ENCODE measurements at regions not wholly inside any gene's neighbourhood (a gene's known extent, or its start where the extent isn't known, plus 50 kb on each side); places are given as distances from the start of the nearest gene placed in this dataset.
"Not testable (repeated sequence)": the region's sequence is repeated elsewhere in the genome, so short reads cannot be mapped to it uniquely, and the experiment has no call there.

DNA sequence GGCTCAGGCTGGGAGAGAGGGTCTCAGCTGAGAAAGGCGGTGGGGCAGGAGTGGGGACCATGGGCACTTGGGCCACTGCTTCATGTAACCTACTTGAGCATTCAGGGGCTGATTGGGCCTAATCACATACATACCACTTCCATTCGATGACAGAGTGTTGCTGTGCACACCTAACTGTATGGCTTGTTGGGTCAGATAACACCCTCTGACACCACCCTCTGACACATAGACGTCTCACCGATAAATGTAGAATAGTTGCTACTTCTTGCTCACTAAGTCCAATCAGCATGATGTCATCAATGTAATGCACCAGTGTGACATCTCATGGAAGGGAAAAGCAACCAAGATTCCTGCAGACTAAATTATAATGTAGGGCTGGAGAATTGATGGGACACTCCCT is 252.9 kb upstream of the SGCG start:
- not testable (repeated sequence) for DNase-seq

DNA sequence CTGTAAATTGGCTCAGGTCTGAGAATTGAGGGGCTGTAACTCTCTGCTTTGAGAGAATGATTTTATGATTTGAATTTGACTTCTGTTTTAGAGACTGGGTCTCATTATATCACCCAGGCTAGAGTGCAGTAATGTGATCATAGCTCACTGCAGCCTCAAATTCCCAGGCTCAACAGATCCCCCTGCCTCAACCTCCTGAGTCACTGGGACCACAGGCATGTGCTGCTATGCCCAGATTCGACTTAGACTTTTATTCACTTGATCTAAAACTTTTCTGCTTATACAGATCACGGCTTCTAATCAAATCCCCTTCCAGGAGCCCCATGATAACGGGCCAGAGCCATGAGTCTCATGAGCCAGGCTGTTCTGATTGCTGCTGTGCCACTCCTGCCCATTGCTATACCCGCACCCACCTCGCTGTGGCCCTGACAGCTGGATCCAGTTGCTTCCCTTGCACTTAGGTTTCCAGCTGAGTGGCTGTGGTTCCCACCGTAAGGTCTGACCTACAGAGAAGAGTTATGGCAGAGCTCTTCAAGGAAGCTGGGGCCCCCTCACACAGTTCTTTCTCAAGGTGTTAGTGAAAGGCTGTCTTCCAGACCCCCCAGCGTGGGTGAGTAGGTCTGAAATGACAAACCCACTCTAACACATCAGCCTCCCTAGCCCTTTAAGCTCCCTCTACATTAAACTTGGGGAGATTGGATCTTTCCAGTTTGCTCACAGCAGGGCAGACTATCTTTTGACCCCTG is 251.2 kb upstream of the SGCG start:
- DNase-seq, result no peak

DNA sequence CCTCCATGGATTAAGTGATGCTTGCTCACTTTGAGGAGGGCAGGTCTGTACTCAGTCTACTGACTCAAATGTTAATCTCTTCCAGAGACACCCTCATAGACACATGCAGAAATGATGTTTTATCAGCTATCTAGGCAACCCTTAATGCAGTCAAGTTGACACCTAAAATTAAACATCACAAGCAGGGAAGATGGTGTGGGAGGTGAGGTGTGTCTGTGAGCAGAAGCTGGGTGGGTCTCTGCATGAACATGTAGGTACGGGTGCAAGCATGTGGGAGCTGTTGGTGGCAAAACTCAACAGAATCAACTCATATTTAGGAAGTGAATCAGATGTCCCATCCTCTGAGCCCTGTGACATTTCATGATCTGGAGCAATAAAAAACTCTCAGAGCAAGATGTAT is 249.2 kb upstream of the SGCG start:
- no peak for DNase-seq

DNA sequence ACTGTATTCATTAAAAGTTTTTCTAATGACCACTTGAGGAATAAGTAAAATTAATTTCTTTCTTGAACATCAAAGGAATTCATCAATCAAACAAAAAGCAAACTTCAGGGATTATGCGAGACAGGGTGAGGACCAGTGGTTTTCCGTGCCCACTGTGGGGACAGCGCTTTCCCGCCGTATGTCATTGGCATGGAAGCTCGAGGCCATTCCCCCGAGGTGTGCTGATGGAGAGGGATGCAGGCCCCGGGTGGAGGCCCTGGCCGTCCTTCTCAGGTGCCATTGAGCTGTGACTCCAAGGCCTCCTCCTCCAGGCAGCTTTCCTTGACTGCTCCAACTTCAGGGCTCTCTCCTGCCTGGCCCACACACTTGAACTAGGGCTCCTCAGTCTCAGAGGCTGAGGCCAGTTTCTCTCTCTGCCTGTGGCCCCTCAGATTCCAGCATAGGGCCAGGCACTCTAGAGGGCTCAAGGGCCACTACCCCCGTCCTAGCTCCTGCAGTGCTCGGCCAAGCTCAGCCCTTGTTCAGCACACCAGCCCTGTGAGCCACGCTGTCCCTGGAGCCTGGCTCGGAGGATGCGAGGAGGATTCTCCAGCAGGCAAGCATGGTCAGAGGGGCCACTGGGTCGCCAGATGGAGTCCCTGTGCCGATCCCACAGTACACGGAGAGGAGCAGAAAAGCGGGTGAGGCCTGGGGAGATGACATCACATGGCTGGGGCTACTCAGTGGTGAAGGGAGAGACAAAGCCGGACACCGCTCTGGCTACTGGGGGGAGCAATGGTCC is 248.0 kb upstream of the SGCG start:
- DNase-seq, result not testable (repeated sequence)

DNA sequence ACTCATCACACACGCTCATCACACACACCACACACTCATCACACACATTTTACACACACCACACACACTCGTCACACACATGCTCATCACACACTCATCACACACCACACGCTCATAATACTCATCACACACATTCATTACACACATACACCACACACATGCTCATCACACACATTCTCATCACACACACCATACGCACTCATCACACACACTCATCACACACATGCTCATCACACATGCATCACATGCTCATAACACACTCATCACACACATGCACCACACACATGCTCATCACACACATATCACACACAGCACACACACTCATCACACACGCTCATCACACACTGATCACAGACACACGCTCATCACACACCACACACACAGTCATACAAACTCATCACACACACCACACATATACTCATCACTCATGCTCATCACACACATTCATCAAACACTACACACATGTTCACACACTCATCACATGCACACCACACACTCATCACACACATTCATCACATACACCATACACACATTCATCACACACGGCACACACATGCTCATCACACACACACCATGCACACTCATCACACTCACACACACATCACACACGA is 247.1 kb upstream of the SGCG start:
- no peak for DNase-seq

DNA sequence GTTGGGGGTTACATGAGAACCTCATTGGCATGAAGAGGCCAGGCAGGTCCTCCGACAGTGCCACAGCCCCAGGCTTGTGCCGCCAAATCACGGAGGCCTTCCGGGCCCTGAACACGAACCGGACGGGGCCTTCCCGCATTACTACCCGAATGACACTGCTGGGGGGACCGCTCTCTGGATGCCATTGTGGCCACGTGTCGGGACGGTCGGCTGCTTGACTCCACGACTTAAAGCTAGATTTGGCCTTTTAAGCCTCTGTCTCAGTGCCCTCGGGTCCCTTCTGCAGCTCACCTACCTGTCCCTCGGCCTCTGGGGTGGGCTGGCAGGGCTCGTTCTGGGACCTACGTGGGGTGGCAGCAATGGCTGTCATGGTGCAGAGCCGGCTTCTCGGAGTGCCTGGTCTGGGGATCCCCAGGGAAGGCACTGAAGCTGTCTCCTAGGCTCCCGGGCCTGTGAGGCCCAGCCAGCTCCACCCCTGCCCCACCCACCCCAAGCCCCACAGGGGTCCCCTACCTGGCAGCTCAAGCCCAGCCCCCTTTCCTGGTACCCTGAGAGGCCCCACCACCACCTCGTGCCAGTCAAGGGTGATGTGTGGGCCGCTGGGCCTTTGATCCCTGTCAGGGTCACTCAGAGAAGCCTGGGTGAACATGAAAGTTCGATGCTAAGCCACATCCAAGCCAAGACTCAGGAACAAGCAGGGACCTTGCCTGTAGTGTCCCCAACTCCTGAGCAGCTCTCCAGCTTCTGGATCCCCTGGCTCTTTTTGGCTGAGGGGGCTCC is 245.8 kb upstream of the SGCG start:
- DNase-seq, result no peak

DNA sequence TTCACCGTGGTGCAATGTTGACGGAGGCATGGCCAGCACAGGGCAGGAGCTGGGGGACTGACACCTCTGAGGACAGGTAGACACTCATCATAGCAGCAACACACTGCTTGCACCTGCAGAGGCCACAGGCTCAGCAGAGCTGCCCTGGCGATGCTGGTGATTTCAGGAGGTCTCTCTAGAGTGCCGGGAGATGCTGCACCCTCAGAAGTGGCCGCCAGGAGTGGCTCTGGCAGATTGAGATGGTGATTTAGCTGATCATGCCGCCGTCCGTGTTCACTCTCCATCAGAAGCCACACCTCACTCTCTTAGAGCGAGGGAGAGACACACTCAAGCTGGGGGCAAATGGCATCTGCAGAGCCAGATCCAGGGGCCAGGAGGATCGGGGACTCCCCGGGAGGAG is 244.6 kb upstream of the SGCG start:
- DNase-seq, result no peak

DNA sequence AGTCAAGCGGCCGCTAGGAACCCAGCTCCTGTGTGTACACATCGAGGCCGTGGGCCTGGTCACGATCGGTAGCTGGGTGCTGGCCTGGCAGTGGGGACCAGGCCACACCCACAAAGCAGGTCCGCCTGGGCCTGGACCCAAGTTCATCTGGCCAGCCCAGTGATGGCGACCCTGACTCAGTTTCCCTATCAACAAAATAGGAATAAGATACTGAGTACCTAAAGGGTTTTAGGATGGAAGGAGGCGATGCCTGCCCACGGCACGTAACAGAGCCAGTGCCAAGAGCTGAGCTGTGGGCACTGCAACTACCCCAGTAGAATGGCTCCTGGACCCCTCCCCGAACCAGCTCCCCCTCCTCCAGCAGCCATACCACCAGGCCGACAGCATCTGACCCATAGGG is 243.5 kb upstream of the SGCG start:
- DNase-seq, result no peak

DNA sequence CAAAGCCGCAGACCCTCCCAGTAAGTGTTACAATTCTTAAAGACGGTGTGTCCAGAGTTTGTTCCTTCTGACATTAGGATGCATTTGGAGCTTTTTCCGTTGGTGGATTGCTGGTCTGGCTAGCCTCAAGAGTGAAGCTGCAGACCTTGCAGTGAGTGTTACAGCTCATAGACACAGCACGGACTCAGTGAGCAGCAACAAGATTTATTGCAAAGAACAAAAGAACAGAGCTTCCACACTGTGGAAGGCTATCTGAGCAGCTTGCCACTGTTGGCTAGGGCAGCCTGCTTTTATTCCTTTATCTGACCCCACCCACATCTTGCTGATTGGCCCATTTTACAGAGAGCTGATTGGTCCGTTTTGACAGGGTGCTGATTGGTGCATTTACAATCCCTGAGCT is 242.8 kb upstream of the SGCG start:
- DNase-seq, result no peak

DNA sequence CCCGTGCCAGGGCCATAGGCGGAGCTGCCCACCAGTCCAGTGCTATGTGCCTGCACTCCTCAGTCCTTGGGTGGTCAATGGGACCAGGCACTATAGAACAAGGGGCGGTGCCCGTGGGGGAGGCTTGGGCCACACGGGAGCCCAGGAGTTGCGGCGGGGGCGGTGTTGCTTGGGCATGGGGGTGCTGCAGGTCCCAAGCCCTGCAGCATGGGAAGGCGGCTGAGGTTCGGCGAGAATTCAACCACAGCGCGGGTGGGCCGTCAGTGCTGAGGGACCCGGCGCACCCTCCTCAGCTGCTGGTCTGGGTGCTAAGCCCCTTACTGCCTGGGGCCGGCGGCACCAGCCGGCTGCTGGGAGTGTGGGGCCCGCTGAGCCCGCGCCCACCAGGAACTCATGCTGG is 242.2 kb upstream of the SGCG start:
- no peak for DNase-seq

DNA sequence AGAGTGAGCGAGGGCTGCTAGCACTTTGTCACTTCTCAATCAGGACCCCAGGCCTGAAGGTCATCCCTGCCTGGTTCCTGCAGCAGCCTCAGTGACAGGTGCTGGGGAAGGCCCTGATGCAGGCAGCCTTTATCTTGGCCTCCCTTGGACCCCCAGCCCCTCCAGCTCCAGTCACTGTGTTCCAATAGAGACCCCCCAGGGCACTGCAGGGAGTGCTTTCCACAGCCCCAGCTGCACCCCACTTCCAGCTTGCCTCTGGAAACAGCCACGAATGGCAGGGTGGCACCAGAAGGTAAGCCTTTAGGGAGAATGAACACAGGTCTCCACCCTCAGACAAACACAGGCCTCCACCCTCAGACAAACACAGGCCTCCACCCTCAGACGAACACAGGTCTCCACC is 241.6 kb upstream of the SGCG start:
- DNase-seq, result no peak

DNA sequence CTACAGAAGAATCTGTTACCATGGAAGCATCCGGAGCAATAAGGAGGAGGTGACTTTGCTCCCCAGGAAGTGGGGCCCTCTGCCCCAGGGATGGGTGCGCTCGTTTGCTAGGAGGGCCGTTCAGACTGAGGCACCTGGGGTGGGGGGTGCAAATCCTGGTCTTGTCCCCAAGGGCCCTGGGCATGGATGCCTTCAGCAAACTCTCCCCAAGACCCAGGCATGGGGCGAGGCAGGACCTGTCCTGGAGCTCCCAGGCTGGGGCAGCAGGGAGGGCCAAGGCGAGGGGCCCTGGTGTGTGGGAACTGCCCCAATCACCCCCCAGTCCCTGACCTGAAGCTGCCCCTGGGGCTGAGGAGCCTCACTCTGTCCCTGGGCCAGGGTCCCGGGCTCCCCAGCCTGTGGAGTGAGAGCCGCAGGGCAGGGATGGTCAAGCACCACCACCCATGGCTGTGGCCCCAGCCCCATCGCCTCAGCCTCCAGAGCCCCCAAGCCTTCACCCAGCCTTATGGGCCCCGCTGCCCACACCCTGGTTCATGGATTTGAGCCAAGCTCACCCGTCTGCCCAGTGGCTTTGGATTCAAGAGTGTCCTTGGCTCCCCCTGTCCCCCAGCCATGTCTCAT is 240.6 kb upstream of the SGCG start:
- no peak for DNase-seq

DNA sequence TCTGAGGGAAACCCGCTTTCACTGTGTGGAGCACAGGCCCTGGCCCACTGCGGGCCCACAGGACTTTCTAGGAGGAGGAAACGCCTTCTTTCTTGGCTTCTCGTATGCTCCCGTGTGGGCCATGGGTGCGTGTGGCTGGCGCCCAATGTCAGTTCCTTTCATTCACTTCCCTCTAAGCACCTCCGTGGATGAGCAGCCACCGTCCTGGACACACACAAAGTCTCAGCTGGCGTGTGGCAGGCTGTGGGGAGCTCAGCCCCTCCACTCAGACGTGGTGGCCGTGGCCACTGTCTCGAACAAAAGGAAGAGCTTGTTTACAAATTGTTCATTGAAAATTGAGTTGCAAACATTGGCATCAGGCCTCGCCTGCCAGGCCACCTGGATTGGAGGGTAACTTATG is 240.0 kb upstream of the SGCG start:
- no peak for DNase-seq

DNA sequence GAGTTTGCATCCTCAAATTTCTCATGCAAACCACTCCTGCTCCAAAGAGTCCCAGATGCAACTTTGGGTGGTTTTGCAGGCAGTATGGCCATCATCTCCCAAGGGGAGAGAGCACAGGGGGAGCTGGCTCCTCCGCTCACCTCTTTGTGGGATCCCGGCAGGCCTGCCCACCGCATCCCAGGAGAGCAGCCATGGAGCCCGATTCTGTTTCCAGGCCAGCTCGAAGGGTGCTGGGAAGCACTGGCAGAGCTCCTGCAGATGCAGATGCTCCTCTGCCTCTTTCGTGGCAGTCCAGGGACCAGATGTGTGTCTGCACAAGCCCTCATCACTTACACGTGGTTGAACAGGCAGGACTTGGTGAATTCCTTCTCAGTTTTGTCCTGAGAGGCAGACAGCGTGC is 239.3 kb upstream of the SGCG start:
- DNase-seq, result not testable (repeated sequence)

DNA sequence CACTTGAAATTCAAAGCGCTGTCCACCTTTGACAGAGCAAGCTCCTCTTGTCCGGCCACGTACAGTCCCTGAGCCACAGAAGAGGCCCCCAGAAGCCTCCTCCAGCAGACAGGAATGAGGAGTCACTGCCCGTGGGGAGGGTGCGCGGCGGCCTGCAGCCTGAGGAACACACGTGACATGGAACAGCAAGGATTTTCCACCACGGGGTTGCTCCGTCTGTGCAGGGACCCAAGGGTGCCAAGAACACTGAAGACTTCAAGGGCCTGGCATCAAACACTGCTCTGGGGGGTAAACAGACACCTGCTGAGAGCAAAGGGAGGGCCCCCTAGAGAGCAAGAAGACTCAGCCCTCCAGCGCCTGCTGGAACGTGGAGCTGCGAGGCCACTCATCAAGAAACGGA is 237.9 kb upstream of the SGCG start:
- not testable (repeated sequence) for DNase-seq

DNA sequence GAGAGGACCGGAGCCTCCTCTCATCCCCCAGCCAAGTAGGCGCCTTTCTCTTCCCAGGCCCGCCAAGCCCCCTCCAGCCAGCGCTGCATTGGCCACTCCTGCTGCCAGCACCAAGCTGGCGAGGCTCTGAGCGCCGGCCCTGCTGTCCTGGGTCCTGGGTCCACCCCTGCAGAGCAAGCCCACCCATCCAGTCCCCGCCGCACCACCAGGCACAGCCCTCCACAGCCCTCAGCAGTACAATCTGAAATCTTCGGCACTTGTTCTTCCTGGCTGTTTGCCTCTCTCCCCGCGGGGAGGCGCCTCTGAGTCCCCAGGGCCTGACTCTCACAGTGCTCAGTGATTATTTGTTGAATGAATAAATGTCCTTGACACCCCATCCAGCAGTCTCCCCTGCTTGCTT is 236.4 kb upstream of the SGCG start:
- no peak for DNase-seq

DNA sequence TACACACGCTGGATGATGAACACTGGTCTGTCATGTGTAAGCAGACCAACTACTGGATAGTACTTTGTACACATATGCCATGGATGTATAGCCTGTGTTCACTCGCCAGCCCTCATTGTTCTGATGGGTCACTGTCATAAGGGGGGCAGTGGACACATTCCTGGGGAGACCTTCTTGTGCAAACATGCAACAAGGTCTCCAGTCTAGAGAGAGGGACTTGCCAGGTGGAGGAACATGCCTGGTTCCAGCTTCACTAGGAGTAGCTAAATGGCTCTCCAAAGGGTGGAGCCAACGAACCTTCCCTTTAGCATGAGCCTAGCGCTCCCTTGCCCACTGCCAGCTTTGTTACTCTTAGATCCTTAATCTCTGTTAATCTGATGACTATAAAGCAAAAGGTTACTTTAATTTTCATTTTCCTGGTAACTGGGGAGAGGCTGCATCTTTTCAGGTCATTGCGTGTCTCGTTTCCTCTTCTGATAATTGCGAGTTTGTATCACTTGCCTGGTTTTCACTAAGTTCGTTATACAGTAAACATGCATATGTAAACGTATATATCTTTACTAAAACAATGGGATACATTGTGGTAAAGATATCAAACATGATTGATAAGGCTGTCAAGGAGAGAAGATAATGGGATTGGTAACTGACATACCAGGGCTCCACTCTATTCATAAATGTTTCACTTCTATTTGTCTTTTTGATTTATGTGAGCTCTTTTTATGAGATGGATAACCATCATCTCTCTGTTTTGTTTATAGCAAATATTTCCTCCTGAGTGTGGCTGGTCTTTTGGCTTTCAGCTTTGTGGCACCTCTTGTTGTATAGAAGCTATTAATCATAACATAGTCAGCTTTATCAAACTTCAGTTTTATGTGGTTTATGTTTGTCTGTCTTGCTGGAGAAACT is 235.2 kb upstream of the SGCG start:
- no peak for DNase-seq

DNA sequence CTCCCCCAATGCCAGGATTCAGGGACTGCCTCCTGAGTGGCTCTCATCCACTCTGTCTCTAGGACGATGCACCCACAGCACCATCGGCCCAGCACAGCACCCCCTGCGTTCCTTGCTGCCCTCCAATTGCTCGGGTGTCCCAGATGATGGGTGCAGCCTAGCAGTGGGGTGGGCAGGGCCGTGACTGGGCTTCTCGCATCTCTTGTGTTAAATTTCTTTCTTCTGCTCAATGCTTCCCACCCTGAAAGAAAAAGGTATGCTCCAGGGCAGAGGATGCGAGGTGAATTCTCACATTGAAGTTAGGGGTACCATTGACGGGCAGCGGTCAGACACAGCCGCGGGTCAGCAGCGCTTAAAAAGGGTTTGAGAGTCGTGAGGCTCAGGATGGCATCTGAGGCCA is 232.4 kb upstream of the SGCG start:
- no peak for DNase-seq

DNA sequence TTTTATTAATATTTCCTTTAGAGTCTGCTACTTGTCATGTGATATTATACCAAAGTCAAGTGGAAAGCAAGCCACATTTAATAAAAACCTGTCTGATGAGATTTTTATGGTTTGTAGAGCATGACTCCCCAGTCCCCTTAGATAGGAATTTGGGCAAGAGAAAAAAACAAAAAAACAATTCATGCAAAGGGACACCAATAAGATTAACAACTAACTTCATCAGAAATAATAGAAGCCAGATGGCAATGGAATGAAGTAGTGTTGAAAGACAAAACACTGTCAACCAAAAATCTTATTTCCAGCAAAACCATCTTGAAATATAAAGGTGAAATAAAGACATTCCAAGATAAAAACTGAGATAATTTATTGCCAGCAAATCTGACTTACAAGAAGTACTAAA is 228.8 kb upstream of the SGCG start:
- not testable (repeated sequence) for DNase-seq

DNA sequence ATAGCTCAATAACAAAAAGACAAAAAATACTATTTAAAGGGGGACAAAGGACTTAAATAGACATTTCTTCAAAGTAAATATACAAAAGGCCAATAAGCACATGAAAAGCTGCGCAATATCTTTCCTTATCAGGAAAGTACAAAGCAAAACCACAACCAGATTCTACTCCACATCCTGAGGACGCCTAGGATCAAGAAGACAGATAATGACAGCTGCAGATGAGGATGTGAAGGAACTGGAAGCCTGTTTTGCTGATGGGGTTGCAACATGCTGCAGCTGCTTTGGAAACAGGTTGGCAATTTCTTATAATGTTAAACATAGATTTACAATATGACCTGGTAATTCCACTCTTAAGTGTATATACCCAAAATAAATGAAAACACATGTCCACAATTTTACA is 225.6 kb upstream of the SGCG start:
- not testable (repeated sequence) for DNase-seq

DNA sequence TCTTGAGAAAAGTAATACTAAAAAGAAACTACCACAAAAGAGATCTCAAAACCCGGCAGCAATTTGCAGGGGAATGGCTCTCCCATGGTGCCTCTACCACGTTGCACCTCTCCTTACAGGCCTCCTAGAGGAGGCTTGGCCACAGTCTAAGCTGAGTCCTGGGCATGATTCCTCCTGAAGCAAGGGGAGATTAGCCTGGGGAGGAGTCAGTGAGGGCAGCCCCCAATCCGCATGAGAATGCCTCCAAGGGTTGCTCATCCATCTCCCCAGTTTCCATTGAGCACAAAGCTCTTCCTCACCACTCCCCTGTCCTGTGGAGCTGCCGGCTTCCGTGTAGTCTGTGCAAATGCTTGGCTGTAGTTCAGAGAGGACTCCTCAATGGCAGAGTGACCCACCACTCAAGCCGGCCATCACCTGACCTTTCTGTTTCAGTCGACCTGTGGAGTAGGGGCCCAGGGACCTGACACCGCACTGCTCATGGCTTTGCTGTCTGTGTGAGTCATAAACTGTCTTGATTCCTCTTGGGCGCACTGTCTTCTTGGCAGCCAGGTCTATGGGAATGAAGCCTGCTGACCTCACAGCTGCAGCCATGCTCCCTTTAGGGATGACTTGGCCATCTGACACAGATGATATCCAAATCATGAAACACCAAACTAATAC is 224.2 kb upstream of the SGCG start:
- DNase-seq, result peak; percentile 56

Measured in femur (tissue), 1 donor.